H9 (cell line): ENCODE measurements at regions not wholly inside any gene's neighbourhood (a gene's known extent, or its start where the extent isn't known, plus 50 kb on each side); places are given as distances from the start of the nearest gene placed in this dataset.

Source experiments
- DNase-seq: peaks from one replicate; pipeline ENCODE4 v3.0.0-alpha.2; 2017
- H2AFZ ChIP-seq: one replicate; pipeline ENCODE4 v1.6.1; 2013; ENCODE audit warnings: mild to moderate bottlenecking, low read length, control low read depth, moderate library complexity
- H2AK5ac ChIP-seq: 2 replicates; pipeline ENCODE4 v1.6.1; 2013; ENCODE audit warnings: low read length, control low read depth, mixed read lengths; ENCODE audit not compliant: insufficient read length
- H2BK120ac ChIP-seq: one replicate; pipeline ENCODE4 v1.6.1; 2013; ENCODE audit warnings: low read depth, mild to moderate bottlenecking, low read length, control low read depth, inconsistent platforms; ENCODE audit not compliant: poor library complexity, severe bottlenecking
- H2BK12ac ChIP-seq: 2 replicates; pipeline ENCODE4 v1.6.1; 2013; ENCODE audit warnings: low read length, control low read depth, mixed read lengths, low read depth; ENCODE audit not compliant: insufficient read length
- H2BK15ac ChIP-seq: 2 replicates; pipeline ENCODE4 v1.6.1; 2013; ENCODE audit warnings: low read depth, low read length, control low read depth
- H2BK20ac ChIP-seq: one replicate; pipeline ENCODE4 v1.6.1; 2013; ENCODE audit warnings: low read depth, mild to moderate bottlenecking, low read length, control low read depth, inconsistent platforms; ENCODE audit not compliant: poor library complexity, severe bottlenecking
- H2BK5ac ChIP-seq: 2 replicates; pipeline ENCODE4 v1.6.1; 2013; ENCODE audit warnings: low read length, control low read depth, mixed read lengths; ENCODE audit not compliant: insufficient read length
- H3K14ac ChIP-seq: 2 replicates; pipeline ENCODE4 v1.6.1; 2013; ENCODE audit warnings: low read length, control low read depth; ENCODE audit not compliant: insufficient read depth
- H3K18ac ChIP-seq: 2 replicates; pipeline ENCODE4 v1.6.1; 2013; ENCODE audit warnings: low read depth, mild to moderate bottlenecking, mixed read lengths, low read length, control low read depth; ENCODE audit not compliant: insufficient read length
- H3K23ac ChIP-seq: 2 replicates; pipeline ENCODE4 v1.6.1; 2013; ENCODE audit warnings: low read length, control low read depth, mixed read lengths, low read depth; ENCODE audit not compliant: insufficient read length
- H3K23me2 ChIP-seq: 2 replicates; pipeline ENCODE4 v1.6.1; 2013; ENCODE audit warnings: low read depth, mild to moderate bottlenecking, mixed read lengths, low read length, control low read depth; ENCODE audit not compliant: insufficient read length, poor library complexity, severe bottlenecking
- H3K27ac ChIP-seq: 2 replicates; pipeline ENCODE4 v1.5.1; 2013; ENCODE audit warnings: low read length, control low read depth, mixed read lengths, low read depth; ENCODE audit not compliant: insufficient read length
- H3K27me3 ChIP-seq: 2 replicates; pipeline ENCODE4 v1.6.1; 2013; ENCODE audit warnings: low read length, control low read depth, inconsistent platforms; ENCODE audit not compliant: insufficient read depth
- H3K4ac ChIP-seq: 2 replicates; pipeline ENCODE4 v1.6.1; 2013; ENCODE audit warnings: low read depth, mild to moderate bottlenecking, control low read depth, inconsistent platforms, low read length, moderate library complexity
- H3K4me1 ChIP-seq: 2 replicates; pipeline ENCODE4 v1.6.1; 2013; ENCODE audit warnings: low read length, control low read depth, inconsistent platforms; ENCODE audit not compliant: insufficient read depth
- H3K4me2 ChIP-seq: 2 replicates; pipeline ENCODE4 v1.6.1; 2013; ENCODE audit warnings: low read length, control low read depth, mixed read lengths; ENCODE audit not compliant: insufficient read length, insufficient read depth
- H3K56ac ChIP-seq: 2 replicates; pipeline ENCODE4 v1.6.1; 2013; ENCODE audit warnings: low read depth, mild to moderate bottlenecking, mixed read lengths, low read length, control low read depth; ENCODE audit not compliant: insufficient read length
- H3K79me1 ChIP-seq: 2 replicates; pipeline ENCODE4 v1.6.1; 2013; ENCODE audit warnings: low read depth, mild to moderate bottlenecking, moderate library complexity, low read length, control low read depth, inconsistent platforms; ENCODE audit not compliant: insufficient read depth, poor library complexity, severe bottlenecking
- H3K79me2 ChIP-seq: 2 replicates; pipeline ENCODE4 v1.6.1; 2013; ENCODE audit warnings: low read length, control low read depth, inconsistent platforms; ENCODE audit not compliant: insufficient read depth
- H3K9ac ChIP-seq: 2 replicates; pipeline ENCODE4 v1.6.1; 2013; ENCODE audit warnings: low read length, control low read depth, mixed read lengths; ENCODE audit not compliant: insufficient read length; ENCODE audit errors: extremely low read depth
- H3K9me3 ChIP-seq: one replicate; pipeline ENCODE4 v1.6.1; 2013; ENCODE audit warnings: low read depth, low read length, inconsistent platforms; ENCODE audit not compliant: control insufficient read depth
- H3T11ph ChIP-seq: one replicate; pipeline ENCODE4 v1.6.1; 2013; ENCODE audit warnings: mild to moderate bottlenecking, low read length, control low read depth, inconsistent platforms
- H4K20me1 ChIP-seq: one replicate; pipeline ENCODE4 v1.6.1; 2013; ENCODE audit not compliant: control insufficient read depth, insufficient read length, insufficient read depth
- H4K5ac ChIP-seq: 2 replicates; pipeline ENCODE4 v1.6.1; 2013; ENCODE audit warnings: low read depth, mild to moderate bottlenecking, mixed read lengths, low read length, control low read depth; ENCODE audit not compliant: insufficient read length
- H4K8ac ChIP-seq: replicated peaks from 2 replicates; pipeline ENCODE4 v1.6.1; 2013; ENCODE audit warnings: low read length, control low read depth, mixed read lengths, low read depth; ENCODE audit not compliant: insufficient read length
- H4K91ac ChIP-seq: 2 replicates; pipeline ENCODE4 v1.6.1; 2013; ENCODE audit warnings: low read depth, mild to moderate bottlenecking, moderate library complexity, mixed read lengths, low read length, control low read depth; ENCODE audit not compliant: insufficient read length
- H3K27ac Mint-ChIP-seq, 3 experiments: 2 replicates in 2 of 3; 3 replicates in 1 of 3; pipeline ENCODE4 v1.8.0; 2020 to 2021; ENCODE audit warnings: mixed read lengths in 3 of 3, mild to moderate bottlenecking in 1 of 3, moderate library complexity in 1 of 3
- H3K27me3 Mint-ChIP-seq: 2 replicates; pipeline ENCODE4 v1.8.0; 2021; ENCODE audit warnings: low read depth, mild to moderate bottlenecking, moderate library complexity, mixed read lengths
- H3K36me3 Mint-ChIP-seq, 3 experiments: 2 replicates in 2 of 3; 3 replicates in 1 of 3; pipeline ENCODE4 v1.8.0; 2020 to 2021; ENCODE audit warnings: low read depth in 3 of 3, mixed read lengths in 3 of 3; ENCODE audit not compliant: insufficient read depth in 1 of 3
- H3K4me1 Mint-ChIP-seq, 2 experiments: 2 replicates each; pipeline ENCODE4 v1.8.0; 2020; ENCODE audit warnings: mixed read lengths in 2 of 2
- H3K4me3 Mint-ChIP-seq, 2 experiments: 2 replicates in 1 of 2; 3 replicates in 1 of 2; pipeline ENCODE4 v1.8.0; 2020 to 2021; ENCODE audit warnings: mild to moderate bottlenecking in 2 of 2, mixed read lengths in 2 of 2, moderate library complexity in 1 of 2
- H3K9me3 Mint-ChIP-seq, 2 experiments: 2 replicates in 1 of 2; 3 replicates in 1 of 2; pipeline ENCODE4 v1.8.0; 2020; ENCODE audit warnings: mild to moderate bottlenecking in 2 of 2, mixed read lengths in 2 of 2, moderate library complexity in 1 of 2
- CTCF ChIP-seq: fragments of 200-600 bp; sonication (generic); conservative IDR thresholded peaks from 3 replicates; pipeline ENCODE4 v1.8.0; 2021; ENCODE audit warnings: antibody characterized with exemption, mild to moderate bottlenecking
- WGBS: extraction: QIAGEN DNeasy Blood & Tissue Kit; methylation state at CpG from one replicate; pipeline ENCODE4 v1.1.7; 2013; ENCODE audit warnings: missing lambda C conversion rate, low lambda C conversion rate, mixed read lengths; ENCODE audit not compliant: insufficient read length; ENCODE audit errors: extremely low coverage; 5-methylcytosine and 5-hydroxymethylcytosine counted together

GRCh38 chr13:40505196-40505595 is 161.2 kb downstream of the FOXO1 start:
- Histone ChIP-seq H3K23ac (no peak overlapping the region), H2BK15ac (no peak overlapping the region), H2AFZ (no peak overlapping the region), H3K4ac (no peak overlapping the region), H4K20me1 (no peaks in the 10 kb centered on the region), H2BK120ac (no peak overlapping the region), H3K23me2 (no peaks in the 10 kb centered on the region), H3K4me1 (no peaks in the 10 kb centered on the region), H3K27ac (no peak overlapping the region), H4K91ac (no peak overlapping the region), H3K79me2 (no peaks in the 10 kb centered on the region), H3K56ac (no peak overlapping the region), H3K14ac (no peak overlapping the region), H3K79me1 (no peaks in the 10 kb centered on the region), H2BK20ac (no peak overlapping the region), H3K18ac (no peak overlapping the region), H2BK12ac (no peak overlapping the region), H3K4me2 (no peak overlapping the region), H2AK5ac (no peak overlapping the region), H4K5ac (no peak overlapping the region), H2BK5ac (no peak overlapping the region), H3T11ph (no peak overlapping the region), H3K9ac (no peak overlapping the region), H3K9me3 (no peaks in the 10 kb centered on the region), H4K8ac (no peak overlapping the region), H3K27me3 (no peaks in the 10 kb centered on the region)
- Mint-ChIP-seq H3K4me3 (no peak overlapping the region), H3K36me3 (no peaks in the 10 kb centered on the region), H3K4me1 (peaks cover 0 to 6% of the 10 kb centered on the region in 2 experiments; a peak in 1 of 4 replicates), H3K27ac (no peak overlapping the region), H3K9me3 (no peaks in the 10 kb centered on the region), H3K27me3 (no peaks in the 10 kb centered on the region)
- no CpG with 5 or more reads among the region's 3 CpGs for WGBS
- no peak for TF ChIP-seq CTCF
- DNase-seq, result no peak
